DOHH2 (cell line): ENCODE measurements at regions not wholly inside any gene's neighbourhood (a gene's known extent, or its start where the extent isn't known, plus 50 kb on each side); places are given as distances from the start of the nearest gene placed in this dataset.

Source experiments
- CTCF ChIP-seq: fragments of 200-600 bp; sonication (generic); IDR thresholded peaks from one replicate; pipeline ENCODE4 v1.5.1; 2014; ENCODE audit warnings: antibody characterized with exemption, mild to moderate bottlenecking, low read depth, low read length; ENCODE audit not compliant: poor library complexity, severe bottlenecking
- EZH2phosphoT487 ChIP-seq: fragments of 200-600 bp; sonication (generic); IDR thresholded peaks from 2 replicates; pipeline ENCODE4 v1.6.1; 2017; ENCODE audit warnings: borderline replicate concordance, mild to moderate bottlenecking, antibody characterized with exemption, low read length, moderate library complexity, mixed read lengths

GRCh38 chr4:133972586-133972985, 229.0 kb downstream of the PABPC4L start:
- TF ChIP-seq CTCF (no peak), EZH2phosphoT487 (no peak)
